ENCODE measurements at regions not wholly inside any gene's neighbourhood (a gene's known extent, or its start where the extent isn't known, plus 50 kb on each side); places are given as distances from the start of the nearest gene placed in this dataset.

DNA sequence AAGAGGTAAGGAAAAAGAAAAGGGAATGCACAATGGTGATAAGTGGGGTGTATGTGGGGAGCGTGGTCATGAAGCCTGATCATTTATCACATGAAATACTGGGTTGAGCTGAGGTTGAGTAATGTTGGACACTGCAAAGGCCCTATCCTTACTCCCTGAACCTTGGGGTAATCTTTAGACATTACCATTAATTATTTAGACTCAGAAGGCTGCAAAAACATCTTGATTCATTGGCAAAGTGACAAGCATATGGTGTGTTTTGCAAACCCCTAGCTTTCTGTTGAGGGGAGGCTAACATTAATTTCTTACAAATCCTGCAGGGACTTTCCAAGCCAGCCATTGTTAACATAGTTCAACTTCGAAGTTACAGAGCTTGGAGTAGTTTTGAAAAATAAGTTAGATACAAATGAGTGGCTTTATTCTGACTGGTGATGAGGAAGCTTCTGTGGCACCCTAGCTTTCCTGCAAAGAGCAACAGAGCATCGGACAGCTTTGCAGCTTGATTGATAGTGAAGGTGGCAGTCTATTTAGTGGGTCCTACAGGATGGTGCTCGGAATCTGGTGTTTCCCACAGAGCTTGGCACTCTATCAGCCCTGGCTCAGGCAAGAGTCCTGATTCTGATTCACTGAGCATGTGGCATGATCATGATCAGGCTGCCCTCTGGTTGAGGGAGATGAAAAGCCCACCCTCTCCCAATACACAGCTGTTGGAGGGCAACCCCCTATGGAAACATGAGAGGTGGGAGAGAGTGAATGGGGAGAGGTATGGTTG lies 153.7 kb upstream of the NPVF start:
- TF ChIP-seq POLR2A (IDR thresholded peaks at IDR 0.05; ENCODE audit: low read depth, low read length) (no peak), POLR2AphosphoS5 (IDR thresholded peaks at IDR 0.05; ENCODE audit: low read depth, low read length) (no peak)
